NCI-H82 treated with DMSO at 0.1 percent for 48 hours (cell line): ENCODE measurements at regions not wholly inside any gene's neighbourhood (a gene's known extent, or its start where the extent isn't known, plus 50 kb on each side); places are given as distances from the start of the nearest gene placed in this dataset.

Source experiments
- DNase-seq: peaks from one replicate; lab custom pipeline; 2025; ENCODE audit not compliant: unreplicated experiment; lab: John Stamatoyannopoulos, UW

DNA sequence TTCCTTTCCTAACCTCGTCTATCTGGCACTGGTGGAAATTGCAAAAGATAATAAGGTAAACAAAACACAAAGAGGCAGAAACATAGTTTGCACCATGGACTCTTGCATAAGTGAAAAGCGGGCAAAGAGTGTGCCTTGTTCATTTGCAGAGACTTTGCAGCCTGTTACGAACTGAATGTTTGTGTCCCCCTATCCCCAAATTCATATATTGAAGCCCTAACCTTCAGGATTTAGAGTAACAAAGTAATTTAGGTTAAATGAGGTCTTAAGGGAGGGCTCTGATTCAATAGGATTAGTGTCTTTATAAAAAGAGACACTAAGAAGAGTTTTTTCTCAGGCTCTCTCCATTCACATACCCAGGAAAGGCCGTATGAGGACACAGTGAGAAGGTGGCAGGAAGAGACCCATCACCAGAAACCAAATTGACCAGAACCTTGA, 52.1 kb upstream of the FAM169A start:
- DNase-seq, result no peak

GRCh38 chr5:74916831-74917710, 50.9 kb upstream of the FAM169A start:
- no peak for DNase-seq
